ENCODE measurements at regions not wholly inside any gene's neighbourhood (a gene's known extent, or its start where the extent isn't known, plus 50 kb on each side); places are given as distances from the start of the nearest gene placed in this dataset.

GRCh38 chr3:76827701-76828226 lies 212.1 kb upstream of the ROBO2 start:
- Histone ChIP-seq H3K27ac (ENCODE audit: low read length, poor library complexity, severe bottlenecking) (no peak overlapping the region), H2AK5ac (ENCODE audit: low read length, severe bottlenecking) (no peak overlapping the region), H2BK15ac (ENCODE audit: low read depth, poor library complexity, severe bottlenecking) (no peak overlapping the region), H2BK12ac (ENCODE audit: low read length in 2 of 2) (no peak overlapping the region), H2BK120ac (ENCODE audit: low read depth, low read length) (no peak overlapping the region), H3K27me3 (ENCODE audit: control insufficient read depth in 1 of 2, insufficient read depth in 1 of 2, low read length in 2 of 2) (no peaks in the 10 kb centered on the region), H3K4ac (ENCODE audit: low read depth in 1 of 2, low read length in 2 of 2) (no peak overlapping the region), H2BK5ac (ENCODE audit: low read depth, low read length, poor library complexity, severe bottlenecking) (no peak overlapping the region), H3K18ac (ENCODE audit: low read depth in 1 of 2, low read length in 2 of 2) (no peak overlapping the region), H3K4me3 (ENCODE audit: insufficient read depth in 1 of 2, low read depth in 1 of 2, low read length in 2 of 2) (no peak overlapping the region), H3K14ac (ENCODE audit: low read length in 2 of 2) (no peak overlapping the region), H4K91ac (ENCODE audit: low read length) (no peak overlapping the region), H3K79me1 (replicated peaks; ENCODE audit: low read length, poor library complexity, severe bottlenecking) (no peaks in the 10 kb centered on the region), H4K8ac (ENCODE audit: low read length) (no peak overlapping the region), H3K36me3 (ENCODE audit: control insufficient read depth in 1 of 2, insufficient read depth in 2 of 2, low read depth in 1 of 2, low read length in 2 of 2) (no peaks in the 10 kb centered on the region), H3K4me2 (ENCODE audit: low read length, poor library complexity, severe bottlenecking) (no peak overlapping the region), H3K9me3 (ENCODE audit: control insufficient read depth, low read length) (peaks cover 3% of the 10 kb centered on the region), H3K9ac (ENCODE audit: low read length) (no peak overlapping the region), H3K23ac (ENCODE audit: low read length in 2 of 2) (no peak overlapping the region), H2AFZ (ENCODE audit: low read depth, low read length) (no peak overlapping the region), H3K4me1 (ENCODE audit: control insufficient read depth, insufficient read depth, low read depth, low read length) (peaks cover 2% of the 10 kb centered on the region)
- WGBS: no CpG with 5 or more reads among the region's 1 CpG
- peak; percentile 33 for DNase-seq

- Histone ChIP-seq H4K91ac (ENCODE audit: low read length) (no peak overlapping the region), H2BK12ac (ENCODE audit: low read length in 2 of 2) (no peak overlapping the region), H3K23ac (ENCODE audit: low read length in 2 of 2) (no peak overlapping the region), H2BK120ac (ENCODE audit: low read depth, low read length) (no peak overlapping the region), H3K9ac (ENCODE audit: low read length) (no peak overlapping the region), H2BK15ac (ENCODE audit: low read depth, poor library complexity, severe bottlenecking) (no peak overlapping the region), H2AFZ (ENCODE audit: low read depth, low read length) (no peak overlapping the region), H3K27me3 (ENCODE audit: control insufficient read depth in 1 of 2, insufficient read depth in 1 of 2, low read length in 2 of 2) (no peaks in the 10 kb centered on the region), H3K4ac (ENCODE audit: low read depth in 1 of 2, low read length in 2 of 2) (no peak overlapping the region), H2AK5ac (ENCODE audit: low read length, severe bottlenecking) (no peak overlapping the region), H3K4me2 (ENCODE audit: low read length, poor library complexity, severe bottlenecking) (no peak overlapping the region), H3K4me3 (ENCODE audit: insufficient read depth in 1 of 2, low read depth in 1 of 2, low read length in 2 of 2) (no peak overlapping the region), H3K27ac (ENCODE audit: low read length, poor library complexity, severe bottlenecking) (no peak overlapping the region), H3K79me1 (replicated peaks; ENCODE audit: low read length, poor library complexity, severe bottlenecking) (no peaks in the 10 kb centered on the region), H2BK5ac (ENCODE audit: low read depth, low read length, poor library complexity, severe bottlenecking) (no peak overlapping the region), H3K4me1 (ENCODE audit: control insufficient read depth, insufficient read depth, low read depth, low read length) (no peaks in the 10 kb centered on the region), H3K14ac (ENCODE audit: low read length in 2 of 2) (no peak overlapping the region), H3K18ac (ENCODE audit: low read depth in 1 of 2, low read length in 2 of 2) (no peak overlapping the region), H3K9me3 (ENCODE audit: control insufficient read depth, low read length) (peaks cover 7% of the 10 kb centered on the region), H3K36me3 (ENCODE audit: control insufficient read depth in 1 of 2, insufficient read depth in 2 of 2, low read depth in 1 of 2, low read length in 2 of 2) (no peaks in the 10 kb centered on the region), H4K8ac (ENCODE audit: low read length) (no peak overlapping the region)
- peak; percentile 48 for DNase-seq
- no CpG with 5 or more reads among the region's 3 CpGs for WGBS
Measured at GRCh38 chr3:76834657-76835056, 205.2 kb upstream of the ROBO2 start.

DNA sequence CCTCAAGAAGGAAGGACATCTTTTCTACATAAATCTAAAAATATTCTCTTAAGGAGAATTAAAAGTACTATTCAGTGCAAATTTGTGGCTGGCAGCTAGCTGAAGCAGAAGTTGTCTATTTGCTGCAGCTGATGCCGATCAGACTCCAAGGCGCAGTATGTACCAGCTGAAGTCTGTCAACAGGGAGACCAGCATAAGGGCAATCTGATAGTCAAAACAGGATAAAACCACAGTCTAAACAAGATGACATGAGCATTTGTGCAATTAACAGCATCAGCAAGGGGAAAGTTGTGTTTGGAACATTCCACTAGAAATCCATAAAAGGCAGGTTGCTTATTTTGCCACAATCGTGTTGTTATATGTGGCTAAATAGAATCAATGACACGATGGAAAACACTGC lies 198.2 kb upstream of the ROBO2 start:
- Histone ChIP-seq H2BK15ac (ENCODE audit: low read depth, poor library complexity, severe bottlenecking) (no peak overlapping the region), H3K4me1 (ENCODE audit: control insufficient read depth, insufficient read depth, low read depth, low read length) (no peaks in the 10 kb centered on the region), H3K36me3 (ENCODE audit: control insufficient read depth in 1 of 2, insufficient read depth in 2 of 2, low read depth in 1 of 2, low read length in 2 of 2) (no peaks in the 10 kb centered on the region)

GRCh38 chr3:76842216-76842615 lies 197.7 kb upstream of the ROBO2 start:
- Histone ChIP-seq H3K18ac (ENCODE audit: low read depth in 1 of 2, low read length in 2 of 2) (no peak overlapping the region), H3K4ac (ENCODE audit: low read depth in 1 of 2, low read length in 2 of 2) (no peak overlapping the region), H2BK120ac (ENCODE audit: low read depth, low read length) (no peak overlapping the region), H2BK5ac (ENCODE audit: low read depth, low read length, poor library complexity, severe bottlenecking) (no peak overlapping the region), H3K4me1 (ENCODE audit: control insufficient read depth, insufficient read depth, low read depth, low read length) (no peaks in the 10 kb centered on the region), H3K9ac (ENCODE audit: low read length) (no peak overlapping the region), H2BK15ac (ENCODE audit: low read depth, poor library complexity, severe bottlenecking) (no peak overlapping the region), H3K14ac (ENCODE audit: low read length in 2 of 2) (no peak overlapping the region), H2AK5ac (ENCODE audit: low read length, severe bottlenecking) (no peak overlapping the region), H2AFZ (ENCODE audit: low read depth, low read length) (no peak overlapping the region), H3K4me2 (ENCODE audit: low read length, poor library complexity, severe bottlenecking) (no peak overlapping the region), H2BK12ac (ENCODE audit: low read length in 2 of 2) (no peak overlapping the region), H3K9me3 (ENCODE audit: control insufficient read depth, low read length) (peaks cover 16% of the 10 kb centered on the region), H3K27me3 (ENCODE audit: control insufficient read depth in 1 of 2, insufficient read depth in 1 of 2, low read length in 2 of 2) (no peaks in the 10 kb centered on the region), H3K79me1 (replicated peaks; ENCODE audit: low read length, poor library complexity, severe bottlenecking) (no peaks in the 10 kb centered on the region), H3K27ac (ENCODE audit: low read length, poor library complexity, severe bottlenecking) (no peak overlapping the region), H3K36me3 (ENCODE audit: control insufficient read depth in 1 of 2, insufficient read depth in 2 of 2, low read depth in 1 of 2, low read length in 2 of 2) (no peaks in the 10 kb centered on the region), H4K91ac (ENCODE audit: low read length) (no peak overlapping the region), H3K23ac (ENCODE audit: low read length in 2 of 2) (no peak overlapping the region), H3K4me3 (ENCODE audit: insufficient read depth in 1 of 2, low read depth in 1 of 2, low read length in 2 of 2) (no peak overlapping the region), H4K8ac (ENCODE audit: low read length) (no peak overlapping the region)
- 100% methylated on average over 1 of the region's 1 CpG for WGBS
- peak; percentile 17 for DNase-seq

More for the DNA sequence above, 198.2 kb upstream of the ROBO2 start:
- no peak overlapping the region for H3K14ac ChIP-seq (ENCODE audit: low read length in 2 of 2)
- H3K4ac ChIP-seq (ENCODE audit: low read depth in 1 of 2, low read length in 2 of 2): no peak overlapping the region
- H3K4me3 ChIP-seq (ENCODE audit: insufficient read depth in 1 of 2, low read depth in 1 of 2, low read length in 2 of 2): no peak overlapping the region
- no peak overlapping the region for H3K18ac ChIP-seq (ENCODE audit: low read depth in 1 of 2, low read length in 2 of 2)
- no peak overlapping the region for H3K23ac ChIP-seq (ENCODE audit: low read length in 2 of 2)
- H3K27me3 ChIP-seq (ENCODE audit: control insufficient read depth in 1 of 2, insufficient read depth in 1 of 2, low read length in 2 of 2): no peaks in the 10 kb centered on the region
- H2AFZ ChIP-seq (ENCODE audit: low read depth, low read length): no peak overlapping the region
- H2AK5ac ChIP-seq (ENCODE audit: low read length, severe bottlenecking): no peak overlapping the region
- no peak overlapping the region for H3K4me2 ChIP-seq (ENCODE audit: low read length, poor library complexity, severe bottlenecking)
- no peak overlapping the region for H4K8ac ChIP-seq (ENCODE audit: low read length)
- H3K9me3 ChIP-seq (ENCODE audit: control insufficient read depth, low read length): peaks cover 16% of the 10 kb centered on the region
- no peaks in the 10 kb centered on the region for H3K79me1 ChIP-seq (replicated peaks; ENCODE audit: low read length, poor library complexity, severe bottlenecking)
- no peak overlapping the region for H2BK5ac ChIP-seq (ENCODE audit: low read depth, low read length, poor library complexity, severe bottlenecking)
- 63% methylated on average over 4 of the region's 4 CpGs for WGBS
- H4K91ac ChIP-seq (ENCODE audit: low read length): no peak overlapping the region
- H3K27ac ChIP-seq (ENCODE audit: low read length, poor library complexity, severe bottlenecking): no peak overlapping the region
- no peak overlapping the region for H2BK120ac ChIP-seq (ENCODE audit: low read depth, low read length)
- peak; percentile 67 for DNase-seq
- no peak overlapping the region for H3K9ac ChIP-seq (ENCODE audit: low read length)
- H2BK12ac ChIP-seq (ENCODE audit: low read length in 2 of 2): no peak overlapping the region

All from mesenchymal stem cell (in vitro differentiated cells and primary cell).